Embryonic facial prominence (tissue), 1 donor: ENCODE measurements at regions not wholly inside any gene's neighbourhood (a gene's known extent, or its start where the extent isn't known, plus 50 kb on each side); places are given as distances from the start of the nearest gene placed in this dataset.

Experiments
- DNase-seq: peaks from one replicate; pipeline ENCODE4 v3.0.0-alpha.2; 2016; ENCODE audit errors: extremely low spot score

GRCh38 chr13:33372251-33372919, 86.8 kb upstream of the STARD13 start:
- DNase-seq, result no peak

- no peak for DNase-seq
These were observed 88.1 kb upstream of the STARD13 start for GRCh38 chr13:33373624-33374023.

GRCh38 chr13:33375421-33375820, 89.9 kb upstream of the STARD13 start:
- DNase-seq, result no peak

- DNase-seq, result no peak
These were observed 90.7 kb upstream of the STARD13 start for GRCh38 chr13:33376212-33376611.

- DNase-seq, result no peak
These were observed 91.9 kb upstream of the STARD13 start for GRCh38 chr13:33377411-33377810.

GRCh38 chr13:33377825-33378224, 92.3 kb upstream of the STARD13 start:
- DNase-seq, result no peak

- DNase-seq, result no peak
These were observed 94.1 kb upstream of the STARD13 start for GRCh38 chr13:33379608-33380007.

GRCh38 chr13:33380487-33381079, 95.0 kb upstream of the STARD13 start:
- no peak for DNase-seq

- no peak for DNase-seq
These were observed 95.6 kb upstream of the STARD13 start for GRCh38 chr13:33381180-33381579.

GRCh38 chr13:33381906-33382305, 96.4 kb upstream of the STARD13 start:
- DNase-seq, result no peak

- no peak for DNase-seq
These were observed 98.4 kb upstream of the STARD13 start for GRCh38 chr13:33383724-33384577.

- DNase-seq, result no peak
These were observed 102.9 kb upstream of the STARD13 start for GRCh38 chr13:33388286-33388998.

- no peak for DNase-seq
These were observed 107.3 kb upstream of the STARD13 start for GRCh38 chr13:33392794-33393405.

- DNase-seq, result no peak
These were observed 108.9 kb upstream of the STARD13 start for GRCh38 chr13:33394294-33394932.

GRCh38 chr13:33401238-33401637, 115.7 kb upstream of the STARD13 start:
- no peak for DNase-seq

GRCh38 chr13:33402975-33403374, 117.4 kb upstream of the STARD13 start:
- no peak for DNase-seq

GRCh38 chr13:33403807-33404362, 118.3 kb upstream of the STARD13 start:
- DNase-seq, result no peak

GRCh38 chr13:33405371-33405770, 119.8 kb upstream of the STARD13 start:
- no peak for DNase-seq

GRCh38 chr13:33409673-33410510, 124.3 kb upstream of the STARD13 start:
- no peak for DNase-seq

- no peak for DNase-seq
These were observed 125.1 kb upstream of the STARD13 start for GRCh38 chr13:33410619-33411018.
